Fibroblast of lung (primary cell): ENCODE measurements at regions not wholly inside any gene's neighbourhood (a gene's known extent, or its start where the extent isn't known, plus 50 kb on each side); places are given as distances from the start of the nearest gene placed in this dataset.

Experiments
- DNase-seq, 2 donors: peaks; one replicate each; pipeline versions ENCODE4 v3.0.0 to v3.0.0-alpha.2; 2010; ENCODE audit warnings: low read depth in 2 of 2
- H2AFZ ChIP-seq: 2 replicates; pipeline ENCODE4 v1.5.1; 2012; ENCODE audit warnings: low read length, control low read depth, inconsistent platforms
- H3K27ac ChIP-seq: 2 replicates; pipeline ENCODE4 v1.5.1; 2011; ENCODE audit warnings: low read length, control low read depth; ENCODE audit not compliant: insufficient read depth
- H3K27me3 ChIP-seq: 2 replicates; pipeline ENCODE4 v1.5.1; 2011; ENCODE audit warnings: mild to moderate bottlenecking, low read length; ENCODE audit not compliant: control insufficient read depth, insufficient read depth
- H3K36me3 ChIP-seq: 2 replicates; pipeline ENCODE4 v1.5.1; 2011; ENCODE audit warnings: low read length; ENCODE audit not compliant: control insufficient read depth, insufficient read depth
- H3K4me1 ChIP-seq: 2 replicates; pipeline ENCODE4 v1.5.1; 2011; ENCODE audit warnings: low read length; ENCODE audit not compliant: control insufficient read depth, insufficient read depth; ENCODE audit errors: extremely low read depth
- H3K4me2 ChIP-seq: 2 replicates; pipeline ENCODE4 v1.5.1; 2011; ENCODE audit warnings: low read length, control low read depth; ENCODE audit not compliant: insufficient read depth; ENCODE audit errors: extremely low read depth
- H3K4me3 ChIP-seq, 4 experiments: fragments of 200-600 bp in 1 of 4; sonication (generic) in 1 of 4; replicated peaks in 1 of 4; 2 replicates each; pipeline ENCODE4 v1.5.1; 2011 to 2016; ENCODE audit warnings: low read length in 4 of 4, low read depth in 3 of 4, mild to moderate bottlenecking in 3 of 4, control low read depth in 2 of 4, inconsistent platforms in 1 of 4, mixed read lengths in 1 of 4; ENCODE audit not compliant: insufficient read depth in 1 of 4; ENCODE audit errors: control extremely low read depth in 1 of 4
- H3K79me2 ChIP-seq: 2 replicates; pipeline ENCODE4 v1.5.1; 2012; ENCODE audit warnings: mild to moderate bottlenecking, low read length, inconsistent platforms; ENCODE audit not compliant: control insufficient read depth, insufficient read depth
- H3K9ac ChIP-seq: 2 replicates; pipeline ENCODE4 v1.5.1; 2011; ENCODE audit warnings: mild to moderate bottlenecking, low read length, control low read depth; ENCODE audit not compliant: insufficient read depth
- H3K9me3 ChIP-seq: 2 replicates; pipeline ENCODE4 v1.5.1; 2012; ENCODE audit warnings: low read depth, low read length; ENCODE audit not compliant: control insufficient read depth, insufficient read depth
- H4K20me1 ChIP-seq: 2 replicates; pipeline ENCODE4 v1.5.1; 2011; ENCODE audit warnings: low read length; ENCODE audit not compliant: control insufficient read depth, insufficient read depth; ENCODE audit errors: extremely low read depth
- CTCF ChIP-seq, 2 donors: IDR thresholded peaks in 1 of 2; conservative IDR thresholded peaks in 1 of 2; 1 replicate in 1 of 2; 2 replicates in 1 of 2; pipeline ENCODE4 v1.5.1; 2011 to 2012; ENCODE audit warnings: low read length in 2 of 2, control low read depth in 1 of 2, inconsistent platforms in 1 of 2, low read depth in 1 of 2, mild to moderate bottlenecking in 1 of 2
- EZH2 ChIP-seq: IDR thresholded peaks from 2 replicates; pipeline ENCODE4 v1.5.1; 2012; ENCODE audit warnings: low read length, control low read depth, mild to moderate bottlenecking; ENCODE audit errors: missing control alignments

GRCh38 chr16:85210423-85211169 lies 98.3 kb upstream of the CIBAR2 start:
- H3K4me3 ChIP-seq = no peak overlapping the region
- H3K79me2 ChIP-seq = peaks cover 18% of the 10 kb centered on the region
- H3K9ac ChIP-seq = peak overlapping the region; percentile 2
- DNase-seq = peak; percentile 86 to 93
- no peak overlapping the region for H3K4me2 ChIP-seq
- no peaks in the 10 kb centered on the region for H3K9me3 ChIP-seq
- no peaks in the 10 kb centered on the region for H3K27me3 ChIP-seq
- no peak overlapping the region for H2AFZ ChIP-seq
- TF ChIP-seq CTCF (conservative IDR thresholded peaks at IDR 0.05 in 1 of 2, IDR thresholded peaks at IDR 0.05 in 1 of 2; ENCODE audit: low read depth in 1 of 2, low read length in 2 of 2) (no peak), EZH2 (no peak)
- H3K4me1 ChIP-seq = peaks cover 48% of the 10 kb centered on the region
- peak overlapping the region; percentile 47 for H3K27ac ChIP-seq
- no peaks in the 10 kb centered on the region for H4K20me1 ChIP-seq
- H3K36me3 ChIP-seq = no peaks in the 10 kb centered on the region

DNA sequence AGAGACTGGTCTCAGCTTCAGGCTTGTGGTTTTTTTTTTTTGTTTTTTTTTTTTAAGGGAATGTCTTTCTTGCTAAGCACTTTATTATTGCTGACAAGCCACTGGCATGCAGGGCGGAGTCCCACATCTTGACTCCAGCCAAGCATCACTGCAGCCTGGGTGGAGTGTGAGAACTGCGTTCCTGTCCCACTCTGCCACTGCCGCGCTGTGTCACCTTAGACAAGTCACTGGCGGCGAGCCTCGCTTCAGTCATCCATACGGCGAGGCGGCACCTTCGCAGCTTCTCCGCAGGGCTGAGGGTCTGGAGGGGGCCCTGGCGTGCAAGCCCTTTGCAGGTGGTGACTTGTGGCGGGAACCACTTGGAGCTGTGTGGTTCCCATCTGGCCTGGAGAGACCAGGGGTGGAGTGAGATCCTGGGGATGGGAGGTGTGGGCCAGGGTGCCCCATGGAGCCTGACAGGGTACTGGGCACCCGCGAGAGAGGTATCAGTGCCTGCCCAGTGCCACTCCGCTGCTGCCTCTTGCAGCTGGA lies 99.1 kb upstream of the CIBAR2 start:
- Histone ChIP-seq H3K9me3 (no peaks in the 10 kb centered on the region), H3K4me3 (no peak overlapping the region), H3K27me3 (no peaks in the 10 kb centered on the region), H3K4me2 (no peak overlapping the region), H3K27ac (peak overlapping the region; percentile 47), H3K4me1 (peaks cover 41% of the 10 kb centered on the region), H2AFZ (no peak overlapping the region), H3K79me2 (peaks cover 15% of the 10 kb centered on the region), H4K20me1 (no peaks in the 10 kb centered on the region), H3K9ac (no peak overlapping the region), H3K36me3 (no peaks in the 10 kb centered on the region)
- TF ChIP-seq CTCF (conservative IDR thresholded peaks at IDR 0.05 in 1 of 2, IDR thresholded peaks at IDR 0.05 in 1 of 2; ENCODE audit: low read depth in 1 of 2, low read length in 2 of 2) (no peak), EZH2 (no peak)
- DNase-seq = peak; percentile 47 to 87

DNA sequence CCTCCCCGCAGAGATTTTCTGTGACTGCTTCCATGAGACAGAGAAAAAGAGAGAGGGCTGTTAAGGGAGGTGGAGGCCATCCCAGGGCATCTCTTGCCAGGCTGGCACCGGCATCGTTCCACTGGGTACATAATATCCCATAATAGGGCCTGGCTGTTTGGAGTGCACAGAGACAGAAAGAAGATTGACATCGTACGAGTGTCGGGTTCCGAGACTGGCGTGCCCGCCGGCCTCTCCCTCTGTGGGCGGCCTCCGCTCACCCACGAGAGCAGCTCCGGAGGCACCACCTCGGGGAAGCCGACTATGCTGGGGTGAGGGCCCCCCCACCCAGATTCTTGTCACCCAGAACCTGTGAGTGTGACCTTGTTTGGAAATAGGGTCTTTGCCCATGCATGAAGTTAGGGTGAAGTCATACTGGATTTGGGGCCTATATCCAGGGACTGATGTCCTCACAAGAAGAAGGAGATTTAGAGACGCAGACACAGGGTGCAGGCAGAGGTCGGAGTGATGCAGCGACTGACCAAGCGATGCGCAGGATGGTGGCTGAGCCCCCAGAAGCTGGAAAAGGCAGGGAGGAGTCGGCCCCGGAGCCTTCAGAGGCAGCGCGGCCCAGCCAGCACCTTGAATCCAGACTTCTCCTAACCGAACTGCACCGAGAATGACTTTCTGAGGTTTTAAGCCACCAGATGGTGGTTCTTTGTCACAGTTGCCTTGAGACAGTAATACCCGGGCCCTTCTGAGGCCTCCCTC lies 101.8 kb upstream of the CIBAR2 start:
- no peaks in the 10 kb centered on the region for H4K20me1 ChIP-seq
- no peaks in the 10 kb centered on the region for H3K9me3 ChIP-seq
- H3K36me3 ChIP-seq = no peaks in the 10 kb centered on the region
- H3K27me3 ChIP-seq = no peaks in the 10 kb centered on the region
- DNase-seq = no peak
- no peak overlapping the region for H3K27ac ChIP-seq
- peaks cover 26% of the 10 kb centered on the region for H3K4me1 ChIP-seq
- H3K4me2 ChIP-seq = no peak overlapping the region
- H3K4me3 ChIP-seq = no peak overlapping the region
- no peak overlapping the region for H3K9ac ChIP-seq
- peaks cover 5% of the 10 kb centered on the region for H3K79me2 ChIP-seq
- H2AFZ ChIP-seq = no peak overlapping the region
- TF ChIP-seq CTCF (conservative IDR thresholded peaks at IDR 0.05 in 1 of 2, IDR thresholded peaks at IDR 0.05 in 1 of 2; ENCODE audit: low read depth in 1 of 2, low read length in 2 of 2) (no peak), EZH2 (no peak)
